ENCODE measurements at regions not wholly inside any gene's neighbourhood (a gene's known extent, or its start where the extent isn't known, plus 50 kb on each side); places are given as distances from the start of the nearest gene placed in this dataset.

- Histone ChIP-seq H3K79me2 (ENCODE audit: insufficient read depth, low read depth, low read length) (no peaks in the 10 kb centered on the region), H3K4me2 (ENCODE audit: low read length) (no peak overlapping the region), H3K9me3 (ENCODE audit: low read length) (no peaks in the 10 kb centered on the region), H3K27ac (ENCODE audit: low read depth, low read length, poor library complexity, severe bottlenecking) (no peak overlapping the region), H3K4me3 (ENCODE audit: low read depth, low read length, poor library complexity, severe bottlenecking) (no peak overlapping the region), H3K36me3 (ENCODE audit: insufficient read depth, low read length) (no peaks in the 10 kb centered on the region), H3K9me2 (ENCODE audit: insufficient read depth, low read length) (no peaks in the 10 kb centered on the region), H2AFZ (ENCODE audit: low read length) (no peak overlapping the region), H3K4me1 (ENCODE audit: insufficient read depth, low read length, poor library complexity, severe bottlenecking) (no peaks in the 10 kb centered on the region), H4K20me1 (ENCODE audit: insufficient read depth, low read length) (no peaks in the 10 kb centered on the region)
- CTCF ChIA-PET (ENCODE audit: unreplicated experiment): no interaction called here
- no peak for DNase-seq (ENCODE audit: low spot score)
- POLR2A ChIA-PET: interaction anchor here (1.0 kb wide), 1 partner anchor 14 kb away, joined by 3 read pairs; no protein-coding TSS in a partner anchor
- no peak for TF ChIP-seq EZH2phosphoT487 (IDR thresholded peaks at IDR 0.05; ENCODE audit: borderline replicate concordance, low read depth, low read length)
- TF ChIP-seq, protein P1, sequence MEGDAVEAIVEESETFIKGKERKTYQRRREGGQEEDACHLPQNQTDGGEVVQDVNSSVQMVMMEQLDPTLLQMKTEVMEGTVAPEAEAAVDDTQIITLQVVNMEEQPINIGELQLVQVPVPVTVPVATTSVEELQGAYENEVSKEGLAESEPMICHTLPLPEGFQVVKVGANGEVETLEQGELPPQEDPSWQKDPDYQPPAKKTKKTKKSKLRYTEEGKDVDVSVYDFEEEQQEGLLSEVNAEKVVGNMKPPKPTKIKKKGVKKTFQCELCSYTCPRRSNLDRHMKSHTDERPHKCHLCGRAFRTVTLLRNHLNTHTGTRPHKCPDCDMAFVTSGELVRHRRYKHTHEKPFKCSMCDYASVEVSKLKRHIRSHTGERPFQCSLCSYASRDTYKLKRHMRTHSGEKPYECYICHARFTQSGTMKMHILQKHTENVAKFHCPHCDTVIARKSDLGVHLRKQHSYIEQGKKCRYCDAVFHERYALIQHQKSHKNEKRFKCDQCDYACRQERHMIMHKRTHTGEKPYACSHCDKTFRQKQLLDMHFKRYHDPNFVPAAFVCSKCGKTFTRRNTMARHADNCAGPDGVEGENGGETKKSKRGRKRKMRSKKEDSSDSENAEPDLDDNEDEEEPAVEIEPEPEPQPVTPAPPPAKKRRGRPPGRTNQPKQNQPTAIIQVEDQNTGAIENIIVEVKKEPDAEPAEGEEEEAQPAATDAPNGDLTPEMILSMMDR (conservative IDR thresholded peaks at IDR 0.05; ENCODE audit: low read length): no peak
- BruUV-seq (replicated peaks): no TSS peak
- intact Hi-C loops (cut with micrococcal nuclease; ENCODE audit: unreplicated experiment): no loop called here
Observed at GRCh38 chr1:80993154-80993980, 807.4 kb upstream of the ADGRL2 start.

DNA sequence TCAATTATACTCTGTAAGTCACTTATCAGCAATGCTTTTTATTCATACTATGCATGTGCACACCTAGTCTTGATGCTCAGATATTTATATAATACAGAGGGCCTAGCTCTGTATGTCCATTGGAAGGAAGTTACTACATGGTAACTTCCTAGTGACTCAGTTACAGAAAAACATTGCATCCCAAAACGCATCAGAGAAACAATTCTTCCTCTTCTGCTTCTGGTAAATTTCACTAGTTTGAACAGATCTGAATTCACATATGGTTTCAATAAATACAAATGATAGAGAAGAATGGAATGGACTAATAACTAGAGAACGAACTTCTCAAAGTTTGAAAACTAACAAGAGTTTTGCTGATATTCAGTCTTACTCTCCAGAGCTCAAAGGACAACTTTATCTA, 811.3 kb upstream of the ADGRL2 start:
- BruUV-seq (replicated peaks): no TSS peak
- intact Hi-C loops (cut with micrococcal nuclease; ENCODE audit: unreplicated experiment): no loop called here
- Histone ChIP-seq H3K79me2 (ENCODE audit: insufficient read depth, low read depth, low read length) (no peaks in the 10 kb centered on the region), H3K27ac (ENCODE audit: low read depth, low read length, poor library complexity, severe bottlenecking) (no peak overlapping the region), H3K4me3 (ENCODE audit: low read depth, low read length, poor library complexity, severe bottlenecking) (no peak overlapping the region), H3K4me1 (ENCODE audit: insufficient read depth, low read length, poor library complexity, severe bottlenecking) (no peaks in the 10 kb centered on the region), H3K36me3 (ENCODE audit: insufficient read depth, low read length) (no peaks in the 10 kb centered on the region), H4K20me1 (ENCODE audit: insufficient read depth, low read length) (no peaks in the 10 kb centered on the region), H3K9me3 (ENCODE audit: low read length) (no peaks in the 10 kb centered on the region), H3K9me2 (ENCODE audit: insufficient read depth, low read length) (no peaks in the 10 kb centered on the region), H2AFZ (ENCODE audit: low read length) (no peak overlapping the region), H3K4me2 (ENCODE audit: low read length) (no peak overlapping the region)
- no peak for DNase-seq (ENCODE audit: low spot score)
- CTCF ChIA-PET (ENCODE audit: unreplicated experiment): no interaction called here
- POLR2A ChIA-PET: no interaction called here
- no peak for TF ChIP-seq EZH2phosphoT487 (IDR thresholded peaks at IDR 0.05; ENCODE audit: borderline replicate concordance, low read depth, low read length)
- TF ChIP-seq, protein P1 (conservative IDR thresholded peaks at IDR 0.05; ENCODE audit: low read length): no peak

GRCh38 chr1:80988926-80989325, 811.8 kb upstream of the ADGRL2 start:
- Histone ChIP-seq H3K4me2 (ENCODE audit: low read length) (no peak overlapping the region), H2AFZ (ENCODE audit: low read length) (no peak overlapping the region)
- CTCF ChIA-PET (ENCODE audit: unreplicated experiment): no interaction called here

More at GRCh38 chr1:80988926-80989325, 811.8 kb upstream of the ADGRL2 start:
- Histone ChIP-seq H4K20me1 (ENCODE audit: insufficient read depth, low read length) (no peaks in the 10 kb centered on the region), H3K36me3 (ENCODE audit: insufficient read depth, low read length) (no peaks in the 10 kb centered on the region), H3K9me2 (ENCODE audit: insufficient read depth, low read length) (no peaks in the 10 kb centered on the region), H3K4me1 (ENCODE audit: insufficient read depth, low read length, poor library complexity, severe bottlenecking) (no peaks in the 10 kb centered on the region), H3K4me3 (ENCODE audit: low read depth, low read length, poor library complexity, severe bottlenecking) (no peak overlapping the region), H3K27ac (ENCODE audit: low read depth, low read length, poor library complexity, severe bottlenecking) (no peak overlapping the region), H3K9me3 (ENCODE audit: low read length) (no peaks in the 10 kb centered on the region), H3K79me2 (ENCODE audit: insufficient read depth, low read depth, low read length) (no peaks in the 10 kb centered on the region)
- POLR2A ChIA-PET: interaction anchor here (0.6 kb wide), 1 partner anchor 305 kb away, joined by 3 read pairs; no protein-coding TSS in a partner anchor
- intact Hi-C loops (cut with micrococcal nuclease; ENCODE audit: unreplicated experiment): no loop called here
- no peak for DNase-seq (ENCODE audit: low spot score)
- no peak for TF ChIP-seq EZH2phosphoT487 (IDR thresholded peaks at IDR 0.05; ENCODE audit: borderline replicate concordance, low read depth, low read length)
- TF ChIP-seq, protein P1 (conservative IDR thresholded peaks at IDR 0.05; ENCODE audit: low read length): no peak
- no TSS peak for BruUV-seq (replicated peaks)
